K562 (cell line): ENCODE measurements at regions not wholly inside any gene's neighbourhood (a gene's known extent, or its start where the extent isn't known, plus 50 kb on each side); places are given as distances from the start of the nearest gene placed in this dataset.

ENCODE experiments used
- ATAC-seq: fragments of 200-7000 bp; cut with Tn5 transposase; 3 replicates; pipeline ENCODE4 v1.9.1; 2020; ENCODE audit warnings: moderate library complexity
- BruUV-seq: library from RNA; stranded (reverse); fragments of 400-500 nt; replicated peaks from 2 replicates; lab custom pipeline; 2021; lab: Mats Ljungman, UMichigan
- CTCF ChIA-PET: fragments of 300-600 bp; formaldehyde crosslinking; extraction: SDS; loops from one replicate; lab custom pipeline; 2021; ENCODE audit warnings: low intra/inter-chr PET ratio; lab: Yijun Ruan, JAX
- POLR2A ChIA-PET: fragments of 300-600, 350-650 bp; sonication (Branson Sonifier 250); formaldehyde crosslinking; extraction: SDS; loops from one replicate; lab custom pipeline; 2021; ENCODE audit warnings: antibody characterized with exemption, inconsistent platforms; lab: Yijun Ruan, JAX
- DNase-seq, 4 experiments: peaks; one replicate each; pipeline versions ENCODE4 v3.0.0 to v3.0.0-alpha.2; 2011 to 2018; ENCODE audit warnings: low spot score in 3 of 4, mixed read lengths in 3 of 4; ENCODE audit errors: extremely low read depth in 1 of 4
- FAIRE-seq: peaks from 2 replicates; lab custom pipeline; 2011; peaks lifted over from hg19 to GRCh38; lab: Jason Lieb, UNC
- H2AFZ ChIP-seq: 2 replicates; pipeline ENCODE4 v1.6.0; 2011; ENCODE audit warnings: low read depth, low read length, control low read depth, inconsistent platforms
- H3K27ac ChIP-seq: fragments of 200-600 bp; 3 replicates; pipeline ENCODE4 v1.8.0; 2011; ENCODE audit warnings: low read depth, mild to moderate bottlenecking, control low read depth, inconsistent platforms, low read length, moderate library complexity, mixed read lengths; ENCODE audit errors: extremely low read depth
- H3K27me3 ChIP-seq, 2 experiments: fragments of 300-600 bp in 1 of 2; 2 replicates in 1 of 2; 3 replicates in 1 of 2; pipeline versions ENCODE4 v1.6.0 to v1.8.0; 2011; ENCODE audit warnings: inconsistent platforms in 2 of 2, low read length in 2 of 2, mild to moderate bottlenecking in 1 of 2, mixed read lengths in 1 of 2, moderate library complexity in 1 of 2; ENCODE audit not compliant: control insufficient read depth in 2 of 2, insufficient read depth in 2 of 2
- H3K36me3 ChIP-seq: fragments of 300-600 bp; 3 replicates; pipeline ENCODE4 v1.8.0; 2011; ENCODE audit warnings: mild to moderate bottlenecking, low read length, inconsistent platforms; ENCODE audit not compliant: control insufficient read depth, insufficient read depth
- H3K4me1 ChIP-seq, 2 experiments: fragments of 200-600 bp in 1 of 2; replicated peaks in 1 of 2; 2 replicates in 1 of 2; 3 replicates in 1 of 2; pipeline versions ENCODE4 v1.5.1 to v1.8.0; 2011; ENCODE audit warnings: inconsistent platforms in 2 of 2, low read length in 2 of 2, mild to moderate bottlenecking in 1 of 2, mixed read lengths in 1 of 2, moderate library complexity in 1 of 2; ENCODE audit not compliant: control insufficient read depth in 2 of 2, insufficient read depth in 2 of 2
- H3K4me2 ChIP-seq: 2 replicates; pipeline ENCODE4 v1.6.1; 2011; ENCODE audit warnings: low read length, control low read depth, inconsistent platforms, mixed read lengths; ENCODE audit not compliant: insufficient read depth
- H3K4me3 ChIP-seq: fragments of 200-600 bp; sonication (generic), shearing (Covaris generic); 2 replicates; pipeline ENCODE4 v1.5.1; 2016; ENCODE audit warnings: control low read depth, inconsistent platforms
- H3K79me2 ChIP-seq: fragments of 200-600 bp; 3 replicates; pipeline ENCODE4 v1.8.0; 2011; ENCODE audit warnings: low read length, inconsistent platforms; ENCODE audit not compliant: control insufficient read depth, insufficient read depth
- H3K9ac ChIP-seq, 2 experiments: 2 replicates each; pipeline versions ENCODE4 v1.6.0 to v1.6.1; 2011; ENCODE audit warnings: low read depth in 2 of 2, low read length in 2 of 2, control low read depth in 1 of 2, inconsistent platforms in 1 of 2, mild to moderate bottlenecking in 1 of 2, mixed read lengths in 1 of 2; ENCODE audit not compliant: insufficient read depth in 1 of 2
- H3K9me1 ChIP-seq: one replicate; pipeline ENCODE4 v1.6.0; 2011; ENCODE audit warnings: inconsistent platforms, mild to moderate bottlenecking, low read length, moderate library complexity; ENCODE audit not compliant: control insufficient read depth, insufficient read depth
- H3K9me3 ChIP-seq: replicated peaks from 2 replicates; pipeline ENCODE4 v1.5.1; 2011; ENCODE audit warnings: low read depth, low read length, inconsistent platforms; ENCODE audit not compliant: control insufficient read depth, insufficient read depth
- H4K20me1 ChIP-seq: replicated peaks from 2 replicates; pipeline ENCODE4 v1.6.1; 2011; ENCODE audit warnings: low read length, inconsistent platforms, mixed read lengths; ENCODE audit not compliant: control insufficient read depth, insufficient read depth
- DNMT1 ChIP-seq: fragments of 450-650 bp; IDR thresholded peaks from 2 replicates; pipeline ENCODE4 v1.6.1; 2016; ENCODE audit warnings: antibody characterized with exemption, mild to moderate bottlenecking
- FOXO4 ChIP-seq: fragments of 450-650 bp; formaldehyde crosslinking; IDR thresholded peaks from 2 replicates; pipeline ENCODE4 v1.4.0; 2020; ENCODE audit warnings: mild to moderate bottlenecking, moderate library complexity
- IRF2 ChIP-seq: sonication (generic); formaldehyde crosslinking; IDR thresholded peaks from 2 replicates; pipeline ENCODE4 v1.8.1; 2022; ENCODE audit warnings: mild to moderate bottlenecking, missing genetic modification reagents
- KDM4B ChIP-seq, 2 experiments: fragments of 450-650 bp in 1 of 2; sonication (generic) in 1 of 2; IDR thresholded peaks; 2 replicates each; pipeline ENCODE4 v1.6.1; 2016 to 2017; ENCODE audit warnings: borderline replicate concordance in 2 of 2, antibody characterized with exemption in 1 of 2, low read depth in 1 of 2, mild to moderate bottlenecking in 1 of 2
- KHSRP ChIP-seq: fragments of 450-650 bp; IDR thresholded peaks from 2 replicates; pipeline ENCODE4 v1.6.1; 2017
- KLF1 ChIP-seq: fragments of 450-650 bp; IDR thresholded peaks from 2 replicates; pipeline ENCODE4 v1.6.1; 2016; ENCODE audit warnings: missing genetic modification characterization, missing compliant biosample characterization
- NFE2 ChIP-seq: IDR thresholded peaks from 2 replicates; pipeline ENCODE4 v1.6.1; 2014; ENCODE audit warnings: antibody characterized with exemption, low read depth
- NR2F6 ChIP-seq: fragments of 450-650 bp; formaldehyde crosslinking; IDR thresholded peaks from 2 replicates; pipeline ENCODE4 v1.4.0; 2020; ENCODE audit warnings: mild to moderate bottlenecking
- POLR2A ChIP-seq: fragments of 450-650 bp; conservative IDR thresholded peaks from 2 replicates; pipeline ENCODE4 v1.6.1; 2016
- SIX5 ChIP-seq, 2 experiments: IDR thresholded peaks; 2 replicates each; pipeline ENCODE4 v1.6.1; 2011; ENCODE audit warnings: low read length in 2 of 2, borderline replicate concordance in 1 of 2, low read depth in 1 of 2, mild to moderate bottlenecking in 1 of 2, moderate library complexity in 1 of 2; ENCODE audit not compliant: insufficient read depth in 1 of 2
- SMAD4 ChIP-seq: fragments of 250-450 bp; sonication (Bioruptor Pico); conservative IDR thresholded peaks from 2 replicates; pipeline ENCODE4 v1.8.0; 2021; ENCODE audit warnings: inconsistent platforms, mild to moderate bottlenecking, moderate library complexity
- TCF7L2 ChIP-seq: fragments of 150-350 bp; IDR thresholded peaks from 2 replicates; pipeline ENCODE4 v1.6.1; 2016; ENCODE audit warnings: low read depth, mild to moderate bottlenecking, low read length, moderate library complexity
- TCFL5 ChIP-seq: fragments of 250-450 bp; sonication (Bioruptor Pico); conservative IDR thresholded peaks from 2 replicates; pipeline ENCODE4 v1.6.1; 2021; ENCODE audit warnings: mild to moderate bottlenecking, moderate library complexity, matching md5 sums
- WGBS: fragments of 100-300 bp; shearing (Covaris generic); methylation state at CpG from one replicate; pipeline ENCODE4 v1.1.6; 2016; ENCODE audit warnings: low coverage, mixed read lengths; ENCODE audit not compliant: insufficient coverage; ENCODE audit errors: missing lambda C conversion rate; 5-methylcytosine and 5-hydroxymethylcytosine counted together
- in situ Hi-C: fragments of 300-500 bp; cut with MboI; formaldehyde crosslinking; loops from 4 replicates; pipeline ENCODE4 v1.15.0; 2018; ENCODE audit warnings: inconsistent platforms, mixed read lengths
- intact Hi-C: fragments of 100-400 bp; cut with micrococcal nuclease; formaldehyde crosslinking; loops from 2 replicates; pipeline ENCODE4 v1.14.2; 2022
- TF ChIP-seq, protein P1 (sequence below): conservative IDR thresholded peaks from 2 replicates; pipeline ENCODE4 v1.6.1; 2011; ENCODE audit warnings: low read depth, mild to moderate bottlenecking, low read length; ENCODE audit not compliant: control insufficient read depth
- TF ChIP-seq, protein P2 (sequence below): fragments of 450-650 bp; IDR thresholded peaks from 2 replicates; pipeline ENCODE4 v1.6.1; 2016

DNA sequence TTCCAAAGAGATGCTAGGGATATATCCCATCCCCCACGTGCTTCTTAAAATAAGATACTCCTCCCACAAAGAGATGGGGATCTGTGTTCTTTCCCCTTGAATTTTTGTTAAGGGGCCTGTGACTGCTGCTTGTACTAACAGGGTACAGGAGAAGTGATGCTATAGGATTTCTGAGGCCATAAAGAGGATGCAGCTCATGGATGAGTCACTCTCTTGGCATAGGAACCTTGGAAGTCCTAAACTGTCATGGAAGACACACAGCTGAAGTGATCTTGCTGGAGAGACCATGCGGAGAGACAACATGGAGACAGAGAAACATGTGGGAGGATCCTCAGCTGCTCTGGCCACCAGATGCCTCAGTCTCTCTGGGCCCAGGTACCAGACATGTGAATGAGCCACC lies 157.2 kb downstream of the S1PR1 start:
- no peaks in the 10 kb centered on the region for H3K79me2 ChIP-seq
- H3K27me3 ChIP-seq = no peaks in the 10 kb centered on the region
- H3K27ac ChIP-seq = no peak overlapping the region
- POLR2A ChIA-PET = no interaction called here
- H3K9me3 ChIP-seq = no peaks in the 10 kb centered on the region
- no TSS peak for BruUV-seq
- WGBS = 0% methylated on average over 2 of the region's 2 CpGs
- H4K20me1 ChIP-seq = no peaks in the 10 kb centered on the region
- no peak overlapping the region for H3K4me2 ChIP-seq
- H3K4me3 ChIP-seq = no peak overlapping the region
- H3K9me1 ChIP-seq = no peaks in the 10 kb centered on the region
- ATAC-seq (no peak), FAIRE-seq (no peak), DNase-seq (no peak)
- H3K36me3 ChIP-seq = no peaks in the 10 kb centered on the region
- H2AFZ ChIP-seq = no peak overlapping the region
- no peak overlapping the region for H3K9ac ChIP-seq
- CTCF ChIA-PET = no interaction called here
- in situ Hi-C loops = no loop called here
- intact Hi-C loops = no loop called here
- no peaks in the 10 kb centered on the region for H3K4me1 ChIP-seq
- TF ChIP-seq IRF2 (no peak), NR2F6 (CRISPR knock-in tag) (no peak), SIX5 (IDR thresholded peaks at IDR 0.05; ENCODE audit: borderline replicate concordance in 1 of 2, insufficient read depth in 1 of 2, low read depth in 1 of 2, low read length in 2 of 2) (no peak), TCF7L2 (no peak), TCFL5 (no peak), KHSRP (no peak), NFE2 (no peak), FOXO4 (CRISPR knock-in tag) (no peak), KLF1 (no peak), POLR2A (no peak), SMAD4 (CRISPR knock-in tag) (no peak), DNMT1 (no peak), KDM4B (IDR thresholded peaks at IDR 0.05; ENCODE audit: borderline replicate concordance in 2 of 2, low read depth in 1 of 2) (no peak)
- TF ChIP-seq, protein P1, sequence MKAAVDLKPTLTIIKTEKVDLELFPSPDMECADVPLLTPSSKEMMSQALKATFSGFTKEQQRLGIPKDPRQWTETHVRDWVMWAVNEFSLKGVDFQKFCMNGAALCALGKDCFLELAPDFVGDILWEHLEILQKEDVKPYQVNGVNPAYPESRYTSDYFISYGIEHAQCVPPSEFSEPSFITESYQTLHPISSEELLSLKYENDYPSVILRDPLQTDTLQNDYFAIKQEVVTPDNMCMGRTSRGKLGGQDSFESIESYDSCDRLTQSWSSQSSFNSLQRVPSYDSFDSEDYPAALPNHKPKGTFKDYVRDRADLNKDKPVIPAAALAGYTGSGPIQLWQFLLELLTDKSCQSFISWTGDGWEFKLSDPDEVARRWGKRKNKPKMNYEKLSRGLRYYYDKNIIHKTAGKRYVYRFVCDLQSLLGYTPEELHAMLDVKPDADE = no peak
- TF ChIP-seq, protein P2, sequence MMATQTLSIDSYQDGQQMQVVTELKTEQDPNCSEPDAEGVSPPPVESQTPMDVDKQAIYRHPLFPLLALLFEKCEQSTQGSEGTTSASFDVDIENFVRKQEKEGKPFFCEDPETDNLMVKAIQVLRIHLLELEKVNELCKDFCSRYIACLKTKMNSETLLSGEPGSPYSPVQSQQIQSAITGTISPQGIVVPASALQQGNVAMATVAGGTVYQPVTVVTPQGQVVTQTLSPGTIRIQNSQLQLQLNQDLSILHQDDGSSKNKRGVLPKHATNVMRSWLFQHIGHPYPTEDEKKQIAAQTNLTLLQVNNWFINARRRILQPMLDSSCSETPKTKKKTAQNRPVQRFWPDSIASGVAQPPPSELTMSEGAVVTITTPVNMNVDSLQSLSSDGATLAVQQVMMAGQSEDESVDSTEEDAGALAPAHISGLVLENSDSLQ = no peak
